SK-N-SH treated with all-trans-retinoic acid at 6 μM for 48 hours (cell line): ENCODE measurements at regions not wholly inside any gene's neighbourhood (a gene's known extent, or its start where the extent isn't known, plus 50 kb on each side); places are given as distances from the start of the nearest gene placed in this dataset.

ENCODE experiments used
- ATAC-seq: fragments of 200-7000 bp; cut with Tn5 transposase; 3 replicates; pipeline ENCODE4 v1.9.1; 2020; ENCODE audit warnings: mild to moderate bottlenecking, moderate library complexity
- ARNTL ChIP-seq: fragments of 450-650 bp; formaldehyde crosslinking; IDR thresholded peaks from 2 replicates; pipeline ENCODE4 v1.5.0; 2020; ENCODE audit warnings: low read depth, mild to moderate bottlenecking, moderate library complexity, borderline replicate concordance
- BACH2 ChIP-seq: fragments of 250-450 bp; sonication (Bioruptor Pico); IDR thresholded peaks from 2 replicates; pipeline ENCODE4 v1.9.0; 2021; ENCODE audit warnings: mild to moderate bottlenecking, borderline replicate concordance
- CSDC2 ChIP-seq: fragments of 250-450 bp; sonication (Bioruptor Pico); IDR thresholded peaks from 2 replicates; pipeline ENCODE4 v1.5.0; 2020; ENCODE audit warnings: mild to moderate bottlenecking, moderate library complexity
- ESRRG ChIP-seq: fragments of 250-450 bp; sonication (Bioruptor Pico); IDR thresholded peaks from 2 replicates; pipeline ENCODE4 v1.6.1; 2021; ENCODE audit warnings: mild to moderate bottlenecking
- GLIS3 ChIP-seq: fragments of 250-450 bp; sonication (Bioruptor Pico); IDR thresholded peaks from 2 replicates; pipeline ENCODE4 v1.5.0; 2020; ENCODE audit warnings: mild to moderate bottlenecking, moderate library complexity
- ISL1 ChIP-seq: fragments of 250-450 bp; sonication (Bioruptor Pico); IDR thresholded peaks from 2 replicates; pipeline ENCODE4 v2.1.2; 2022; ENCODE audit warnings: mild to moderate bottlenecking, moderate library complexity
- OSR1 ChIP-seq: fragments of 250-450 bp; sonication (Bioruptor Pico); IDR thresholded peaks from 2 replicates; pipeline ENCODE4 v1.8.0; 2022; ENCODE audit warnings: moderate library complexity, mild to moderate bottlenecking, inconsistent platforms
- PATZ1 ChIP-seq: fragments of 250-450 bp; sonication (Bioruptor Pico); IDR thresholded peaks from 2 replicates; pipeline ENCODE4 v1.8.0; 2020; ENCODE audit warnings: mild to moderate bottlenecking, moderate library complexity, borderline replicate concordance
- PPARA ChIP-seq: fragments of 250-450 bp; sonication (Bioruptor Pico); IDR thresholded peaks from 2 replicates; pipeline ENCODE4 v1.5.0; 2020; ENCODE audit warnings: mild to moderate bottlenecking, borderline replicate concordance
- RARB ChIP-seq: fragments of 250-450 bp; sonication (Bioruptor Pico); IDR thresholded peaks from 2 replicates; pipeline ENCODE4 v1.8.0; 2021; ENCODE audit warnings: mild to moderate bottlenecking, moderate library complexity
- SNAI2 ChIP-seq: fragments of 250-450 bp; sonication (Bioruptor Pico); IDR thresholded peaks from 2 replicates; pipeline ENCODE4 v1.5.0; 2020; ENCODE audit warnings: mild to moderate bottlenecking, moderate library complexity
- TOX ChIP-seq: fragments of 250-450 bp; sonication (Bioruptor Pico); IDR thresholded peaks from 2 replicates; pipeline ENCODE4 v1.8.0; 2021; ENCODE audit warnings: mild to moderate bottlenecking, moderate library complexity, borderline replicate concordance
- TSHZ2 ChIP-seq: fragments of 250-450 bp; sonication (Bioruptor Pico); IDR thresholded peaks from 2 replicates; pipeline ENCODE4 v1.5.0; 2020; ENCODE audit warnings: mild to moderate bottlenecking, moderate library complexity
- ZC3H10 ChIP-seq: fragments of 250-450 bp; sonication (Bioruptor Pico); IDR thresholded peaks from 2 replicates; pipeline ENCODE4 v1.5.1; 2021; ENCODE audit warnings: mild to moderate bottlenecking, moderate library complexity
- ZFP3 ChIP-seq: fragments of 250-450 bp; sonication (Bioruptor Pico); IDR thresholded peaks from 2 replicates; pipeline ENCODE4 v1.5.0; 2020; ENCODE audit warnings: mild to moderate bottlenecking, moderate library complexity
- ZNF565 ChIP-seq: fragments of 450-650 bp; formaldehyde crosslinking; conservative IDR thresholded peaks from 2 replicates; pipeline ENCODE4 v1.5.0; 2020; ENCODE audit warnings: low read depth, mild to moderate bottlenecking, moderate library complexity
- ZNF70 ChIP-seq: fragments of 450-650 bp; formaldehyde crosslinking; IDR thresholded peaks from 2 replicates; pipeline ENCODE4 v1.5.0; 2020; ENCODE audit warnings: mild to moderate bottlenecking, moderate library complexity
- ZNF8 ChIP-seq: fragments of 450-650 bp; formaldehyde crosslinking; IDR thresholded peaks from 2 replicates; pipeline ENCODE4 v1.5.0; 2020; ENCODE audit warnings: mild to moderate bottlenecking, moderate library complexity
- TF ChIP-seq, protein P1 (sequence below): fragments of 250-450 bp; sonication (Bioruptor Pico); IDR thresholded peaks from 2 replicates; pipeline ENCODE4 v1.5.1; 2021; ENCODE audit warnings: mild to moderate bottlenecking, moderate library complexity
- TF ChIP-seq, protein P2 (sequence below): fragments of 250-450 bp; sonication (Bioruptor Pico); IDR thresholded peaks from 2 replicates; pipeline ENCODE4 v1.5.1; 2020; ENCODE audit warnings: low read depth, mild to moderate bottlenecking, moderate library complexity

GRCh38 chr10:105644559-105644958, 1003.5 kb downstream of the SORCS3 start:
- TF ChIP-seq ZFP3 (CRISPR knock-in tag) (no peak), ESRRG (no peak), ZNF565 (CRISPR knock-in tag) (no peak), CSDC2 (CRISPR knock-in tag) (no peak), GLIS3 (CRISPR knock-in tag) (no peak), ARNTL (CRISPR knock-in tag) (no peak)
- TF ChIP-seq, protein P1, sequence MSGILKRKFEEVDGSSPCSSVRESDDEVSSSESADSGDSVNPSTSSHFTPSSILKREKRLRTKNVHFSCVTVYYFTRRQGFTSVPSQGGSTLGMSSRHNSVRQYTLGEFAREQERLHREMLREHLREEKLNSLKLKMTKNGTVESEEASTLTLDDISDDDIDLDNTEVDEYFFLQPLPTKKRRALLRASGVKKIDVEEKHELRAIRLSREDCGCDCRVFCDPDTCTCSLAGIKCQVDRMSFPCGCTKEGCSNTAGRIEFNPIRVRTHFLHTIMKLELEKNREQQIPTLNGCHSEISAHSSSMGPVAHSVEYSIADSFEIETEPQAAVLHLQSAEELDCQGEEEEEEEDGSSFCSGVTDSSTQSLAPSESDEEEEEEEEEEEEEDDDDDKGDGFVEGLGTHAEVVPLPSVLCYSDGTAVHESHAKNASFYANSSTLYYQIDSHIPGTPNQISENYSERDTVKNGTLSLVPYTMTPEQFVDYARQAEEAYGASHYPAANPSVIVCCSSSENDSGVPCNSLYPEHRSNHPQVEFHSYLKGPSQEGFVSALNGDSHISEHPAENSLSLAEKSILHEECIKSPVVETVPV (CRISPR knock-in tag), result no peak
- TF ChIP-seq, all 23 proteins: peak for 0
- ATAC-seq, result no peak

- no peak for TF ChIP-seq ESRRG
- TF ChIP-seq PPARA (CRISPR knock-in tag), result no peak
- no peak for TF ChIP-seq TOX (CRISPR knock-in tag)
- no peak for TF ChIP-seq TSHZ2 (CRISPR knock-in tag)
- TF ChIP-seq ISL1 (CRISPR knock-in tag), result no peak
- no peak for TF ChIP-seq ZC3H10 (CRISPR knock-in tag)
- no peak for ATAC-seq
Observed at GRCh38 chr10:105644091-105644490, 1003.0 kb downstream of the SORCS3 start.

GRCh38 chr10:105643660-105644059, 1002.6 kb downstream of the SORCS3 start:
- no peak for ATAC-seq
- no peak for TF ChIP-seq ZNF8 (CRISPR knock-in tag)
- TF ChIP-seq TSHZ2 (CRISPR knock-in tag), result no peak
- TF ChIP-seq ISL1 (CRISPR knock-in tag), result no peak
- no peak for TF ChIP-seq SNAI2
- no peak for TF ChIP-seq OSR1 (CRISPR knock-in tag)

GRCh38 chr10:105634281-105634680, 993.2 kb downstream of the SORCS3 start:
- TF ChIP-seq ZFP3 (CRISPR knock-in tag) (no peak), BACH2 (CRISPR knock-in tag) (no peak), ARNTL (CRISPR knock-in tag) (no peak), SNAI2 (no peak), CSDC2 (CRISPR knock-in tag) (no peak), ZNF8 (CRISPR knock-in tag) (no peak)
- no peak for ATAC-seq

- TF ChIP-seq ZNF70 (no peak), TOX (CRISPR knock-in tag) (no peak), GLIS3 (CRISPR knock-in tag) (no peak), SNAI2 (no peak), OSR1 (CRISPR knock-in tag) (no peak), ZNF565 (CRISPR knock-in tag) (no peak), PATZ1 (CRISPR knock-in tag) (no peak), ARNTL (CRISPR knock-in tag) (no peak), ESRRG (no peak), ZNF8 (CRISPR knock-in tag) (no peak), RARB (CRISPR knock-in tag) (no peak), PPARA (CRISPR knock-in tag) (no peak)
- TF ChIP-seq, protein P2, sequence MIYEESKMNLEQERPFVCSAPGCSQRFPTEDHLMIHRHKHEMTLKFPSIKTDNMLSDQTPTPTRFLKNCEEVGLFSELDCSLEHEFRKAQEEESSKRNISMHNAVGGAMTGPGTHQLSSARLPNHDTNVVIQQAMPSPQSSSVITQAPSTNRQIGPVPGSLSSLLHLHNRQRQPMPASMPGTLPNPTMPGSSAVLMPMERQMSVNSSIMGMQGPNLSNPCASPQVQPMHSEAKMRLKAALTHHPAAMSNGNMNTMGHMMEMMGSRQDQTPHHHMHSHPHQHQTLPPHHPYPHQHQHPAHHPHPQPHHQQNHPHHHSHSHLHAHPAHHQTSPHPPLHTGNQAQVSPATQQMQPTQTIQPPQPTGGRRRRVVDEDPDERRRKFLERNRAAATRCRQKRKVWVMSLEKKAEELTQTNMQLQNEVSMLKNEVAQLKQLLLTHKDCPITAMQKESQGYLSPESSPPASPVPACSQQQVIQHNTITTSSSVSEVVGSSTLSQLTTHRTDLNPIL, result no peak
- TF ChIP-seq, protein P1 (CRISPR knock-in tag), result no peak
- no peak for ATAC-seq
Observed at GRCh38 chr10:105615715-105616365, 974.8 kb downstream of the SORCS3 start.
